H1 (cell line): ENCODE measurements at regions not wholly inside any gene's neighbourhood (a gene's known extent, or its start where the extent isn't known, plus 50 kb on each side); places are given as distances from the start of the nearest gene placed in this dataset.

Source experiments
- CTCF ChIA-PET: fragments of 300-600 bp; sonication (Branson Sonifier 250); formaldehyde crosslinking; loops from one replicate; lab custom pipeline; 2021; ENCODE audit not compliant: partially characterized antibody; lab: Charles Lee
- POLR2A ChIA-PET: fragments of 300-600 bp; sonication (Branson Sonifier 250); formaldehyde crosslinking; loops from one replicate; lab custom pipeline; 2021; ENCODE audit warnings: inconsistent platforms; ENCODE audit not compliant: partially characterized antibody; lab: Charles Lee
- DNase-seq, 2 experiments: peaks; one replicate each; pipeline versions ENCODE4 v3.0.0 to v3.0.0-alpha.2; 2010 to 2022; ENCODE audit warnings: low spot score in 2 of 2, low read depth in 1 of 2, mixed read lengths in 1 of 2
- FAIRE-seq: peaks from 2 replicates; lab custom pipeline; 2011; peaks lifted over from hg19 to GRCh38; lab: Jason Lieb, UNC
- H2AFZ ChIP-seq: 2 replicates; pipeline ENCODE4 v1.8.1; 2012; ENCODE audit warnings: low read length, inconsistent platforms
- H2AK5ac ChIP-seq: 2 replicates; pipeline ENCODE4 v1.6.1; 2013; ENCODE audit warnings: low read depth, low read length
- H2BK120ac ChIP-seq: replicated peaks from 2 replicates; pipeline ENCODE3; 2013; ENCODE audit warnings: low read depth, low read length, inconsistent platforms
- H2BK12ac ChIP-seq: 2 replicates; pipeline ENCODE4 v1.6.1; 2013; ENCODE audit warnings: low read depth, low read length
- H2BK15ac ChIP-seq: 2 replicates; pipeline ENCODE4 v1.6.1; 2013; ENCODE audit warnings: low read length
- H2BK20ac ChIP-seq: 2 replicates; pipeline ENCODE4 v1.6.1; 2013; ENCODE audit warnings: low read length
- H2BK5ac ChIP-seq: 2 replicates; pipeline ENCODE4 v1.6.1; 2013; ENCODE audit warnings: low read depth, low read length
- H3K14ac ChIP-seq: 2 replicates; pipeline ENCODE4 v1.6.1; 2013; ENCODE audit warnings: inconsistent platforms; ENCODE audit not compliant: insufficient read length
- H3K18ac ChIP-seq: 2 replicates; pipeline ENCODE4 v1.6.1; 2013; ENCODE audit warnings: low read length; ENCODE audit errors: extremely low read depth
- H3K23ac ChIP-seq: 2 replicates; pipeline ENCODE4 v1.6.1; 2013; ENCODE audit warnings: inconsistent platforms; ENCODE audit not compliant: insufficient read length
- H3K23me2 ChIP-seq: 2 replicates; pipeline ENCODE4 v1.6.1; 2013; ENCODE audit warnings: low read depth, low read length
- H3K27ac ChIP-seq: 2 replicates; pipeline ENCODE4 v1.6.1; 2011; ENCODE audit warnings: low read depth, low read length, inconsistent platforms
- H3K27me3 ChIP-seq, 4 experiments: replicated peaks in 1 of 4; 1 replicate in 1 of 4; 2 replicates in 3 of 4; pipeline versions ENCODE4 v1.6.1 to v1.8.1; 2011 to 2013; ENCODE audit warnings: low read length in 3 of 4, mild to moderate bottlenecking in 3 of 4, inconsistent platforms in 2 of 4, mixed read lengths in 2 of 4, moderate library complexity in 1 of 4; ENCODE audit not compliant: control insufficient read depth in 3 of 4, insufficient read depth in 3 of 4; ENCODE audit errors: extremely low read depth in 1 of 4
- H3K36me3 ChIP-seq, 4 experiments: 2 replicates each; pipeline versions ENCODE4 v1.6.1 to v1.8.1; 2011 to 2013; ENCODE audit warnings: mild to moderate bottlenecking in 4 of 4, low read length in 3 of 4, moderate library complexity in 2 of 4, control low read depth in 1 of 4, inconsistent platforms in 1 of 4; ENCODE audit not compliant: insufficient read depth in 4 of 4, control insufficient read depth in 2 of 4
- H3K4ac ChIP-seq: replicated peaks from 2 replicates; pipeline ENCODE3; 2013; ENCODE audit warnings: low read length, low read depth, mixed read lengths, inconsistent platforms; ENCODE audit not compliant: insufficient read length
- H3K4me1 ChIP-seq, 4 experiments: replicated peaks in 1 of 4; 1 replicate in 1 of 4; 2 replicates in 3 of 4; pipeline versions ENCODE4 v1.6.1 to v1.8.1; 2011 to 2013; ENCODE audit warnings: low read length in 3 of 4, inconsistent platforms in 2 of 4, mixed read lengths in 1 of 4; ENCODE audit not compliant: insufficient read depth in 4 of 4, control insufficient read depth in 3 of 4
- H3K4me2 ChIP-seq, 2 experiments: 2 replicates each; pipeline versions ENCODE4 v1.6.1 to v1.8.1; 2011 to 2013; ENCODE audit warnings: low read depth in 2 of 2, low read length in 2 of 2, control low read depth in 1 of 2, inconsistent platforms in 1 of 2, mild to moderate bottlenecking in 1 of 2; ENCODE audit not compliant: insufficient read depth in 1 of 2
- H3K4me3 ChIP-seq, 4 experiments: fragments of 200-600, 300-600 bp in 1 of 4; sonication (generic), shearing (Covaris generic), sonication (Bioruptor Twin) in 1 of 4; 2 replicates each; pipeline versions ENCODE4 v1.5.1 to v1.8.1; 2011 to 2016; ENCODE audit warnings: low read length in 4 of 4, low read depth in 3 of 4, control low read depth in 2 of 4, inconsistent platforms in 2 of 4, mild to moderate bottlenecking in 2 of 4, mixed read lengths in 1 of 4, moderate library complexity in 1 of 4; ENCODE audit not compliant: insufficient read depth in 2 of 4; ENCODE audit errors: extremely low read depth in 1 of 4
- H3K56ac ChIP-seq: replicated peaks from 2 replicates; pipeline ENCODE3; 2013; ENCODE audit warnings: low read depth, mild to moderate bottlenecking, mixed read lengths, low read length, inconsistent platforms; ENCODE audit not compliant: insufficient read length
- H3K79me1 ChIP-seq: 2 replicates; pipeline ENCODE4 v1.6.1; 2013; ENCODE audit warnings: low read depth, low read length, control low read depth
- H3K79me2 ChIP-seq, 2 experiments: 2 replicates each; pipeline versions ENCODE4 v1.6.1 to v1.8.1; 2012 to 2013; ENCODE audit warnings: low read length in 2 of 2, mild to moderate bottlenecking in 2 of 2, inconsistent platforms in 1 of 2; ENCODE audit not compliant: insufficient read depth in 2 of 2, control insufficient read depth in 1 of 2
- H3K9ac ChIP-seq, 4 experiments: replicated peaks in 1 of 4; 1 replicate in 1 of 4; 2 replicates in 3 of 4; pipeline versions ENCODE4 v1.6.1 to v1.8.1; 2011 to 2013; ENCODE audit warnings: low read depth in 3 of 4, low read length in 3 of 4, control low read depth in 2 of 4, mild to moderate bottlenecking in 2 of 4, moderate library complexity in 2 of 4, inconsistent platforms in 1 of 4; ENCODE audit errors: extremely low read depth in 1 of 4
- H3K9me3 ChIP-seq, 2 experiments: 2 replicates each; pipeline versions ENCODE4 v1.6.1 to v1.8.1; 2012 to 2013; ENCODE audit warnings: mild to moderate bottlenecking in 2 of 2, moderate library complexity in 2 of 2, control low read depth in 1 of 2, inconsistent platforms in 1 of 2, low read depth in 1 of 2, low read length in 1 of 2, mixed read lengths in 1 of 2; ENCODE audit not compliant: insufficient read depth in 2 of 2
- H4K20me1 ChIP-seq, 2 experiments: replicated peaks in 1 of 2; 2 replicates each; pipeline versions ENCODE3 to v1.8.1; 2011 to 2013; ENCODE audit warnings: inconsistent platforms in 2 of 2, low read length in 2 of 2, mild to moderate bottlenecking in 1 of 2; ENCODE audit not compliant: insufficient read depth in 2 of 2, control insufficient read depth in 1 of 2
- H4K5ac ChIP-seq: 2 replicates; pipeline ENCODE4 v1.6.1; 2013; ENCODE audit warnings: low read length, low read depth, mixed read lengths, inconsistent platforms; ENCODE audit not compliant: insufficient read length
- H4K8ac ChIP-seq: 2 replicates; pipeline ENCODE4 v1.8.0; 2013; ENCODE audit warnings: mild to moderate bottlenecking, moderate library complexity, low read length, inconsistent platforms; ENCODE audit not compliant: insufficient read depth; ENCODE audit errors: extremely low read depth
- H4K91ac ChIP-seq: replicated peaks from 2 replicates; pipeline ENCODE3; 2013; ENCODE audit warnings: low read length, mixed read lengths, inconsistent platforms; ENCODE audit not compliant: insufficient read length
- ATF3 ChIP-seq: IDR thresholded peaks from 2 replicates; pipeline ENCODE4 v1.6.1; 2011; ENCODE audit warnings: low read depth, mild to moderate bottlenecking, low read length; ENCODE audit not compliant: insufficient read depth
- KDM1A ChIP-seq: fragments of 200-600, 300-600 bp; sonication (generic); IDR thresholded peaks from 2 replicates; pipeline ENCODE4 v1.7.1; 2016; ENCODE audit warnings: mild to moderate bottlenecking, low read length, borderline replicate concordance
- POLR2AphosphoS5 ChIP-seq: IDR thresholded peaks from 2 replicates; pipeline ENCODE4 v1.6.1; 2011; ENCODE audit warnings: low read depth, low read length
- RAD21 ChIP-seq, 2 experiments: IDR thresholded peaks in 1 of 2; conservative IDR thresholded peaks in 1 of 2; 2 replicates each; pipeline ENCODE4 v1.6.1; 2011; ENCODE audit warnings: low read depth in 2 of 2, low read length in 2 of 2, improper control_type of control experiment in 1 of 2, inconsistent platforms in 1 of 2, mild to moderate bottlenecking in 1 of 2, moderate library complexity in 1 of 2
- SIN3A ChIP-seq, 2 experiments: IDR thresholded peaks in 1 of 2; conservative IDR thresholded peaks in 1 of 2; 2 replicates each; pipeline ENCODE4 v1.6.1; 2011 to 2012; ENCODE audit warnings: low read length in 2 of 2, improper control_type of control experiment in 1 of 2, low read depth in 1 of 2, mild to moderate bottlenecking in 1 of 2
- SP1 ChIP-seq: IDR thresholded peaks from 2 replicates; pipeline ENCODE4 v1.6.1; 2011; ENCODE audit warnings: low read depth, low read length
- SRF ChIP-seq: IDR thresholded peaks from 2 replicates; pipeline ENCODE4 v1.6.1; 2011; ENCODE audit warnings: mild to moderate bottlenecking, low read depth, low read length, moderate library complexity
- TEAD4 ChIP-seq: IDR thresholded peaks from 2 replicates; pipeline ENCODE4 v1.6.1; 2012; ENCODE audit warnings: low read depth, low read length, inconsistent platforms, mixed read lengths
- USF2 ChIP-seq: IDR thresholded peaks from 2 replicates; pipeline ENCODE4 v1.6.1; 2011; ENCODE audit warnings: low read length, improper control_type of control experiment
- WGBS, 2 experiments: shearing (Covaris generic) in 1 of 2; methylation state at CpG; one replicate each; pipeline versions ENCODE4 v1.1.6 to v1.1.7; 2013 to 2015; ENCODE audit warnings: low lambda C conversion rate in 2 of 2, mixed read lengths in 2 of 2, inconsistent platforms in 1 of 2, low coverage in 1 of 2, missing lambda C conversion rate in 1 of 2; ENCODE audit not compliant: insufficient replicate concordance in 2 of 2, insufficient coverage in 1 of 2, insufficient read length in 1 of 2; ENCODE audit errors: extremely low coverage in 1 of 2, missing lambda C conversion rate in 1 of 2; 5-methylcytosine and 5-hydroxymethylcytosine counted together

- no peak overlapping the region for H2BK120ac ChIP-seq
- DNase-seq: no peak
- H3K36me3 ChIP-seq: no peaks in the 10 kb centered on the region
- no peak overlapping the region for H3K4me2 ChIP-seq
- H3K4me3 ChIP-seq: no peak overlapping the region
- H2BK5ac ChIP-seq: no peak overlapping the region
- H3K27ac ChIP-seq: no peak overlapping the region
- H4K91ac ChIP-seq: no peak overlapping the region
- H3K9me3 ChIP-seq: no peaks in the 10 kb centered on the region
- no peak overlapping the region for H2AK5ac ChIP-seq
- TF ChIP-seq ATF3 (no peak), TEAD4 (no peak), KDM1A (no peak), POLR2AphosphoS5 (no peak), SRF (no peak), USF2 (no peak), SIN3A (conservative IDR thresholded peaks at IDR 0.05 in 1 of 2, IDR thresholded peaks at IDR 0.05 in 1 of 2; ENCODE audit: low read depth in 1 of 2, low read length in 2 of 2) (no peak), SP1 (no peak), RAD21 (IDR thresholded peaks at IDR 0.05 in 1 of 2, conservative IDR thresholded peaks at IDR 0.05 in 1 of 2; ENCODE audit: low read depth in 2 of 2, low read length in 2 of 2) (no peak)
- no peaks in the 10 kb centered on the region for H3K4me1 ChIP-seq
- H3K23ac ChIP-seq: no peak overlapping the region
- no peak overlapping the region for H2BK20ac ChIP-seq
- FAIRE-seq: no peak
- no peak overlapping the region for H3K14ac ChIP-seq
- no peaks in the 10 kb centered on the region for H3K23me2 ChIP-seq
- ChIA-PET CTCF (interaction anchor here (0.8 to 1.1 kb wide), 2 partner anchors 15 to 16 kb away, joined by 3 read pairs; no protein-coding TSS in a partner anchor), POLR2A (no interaction called here)
- H3K56ac ChIP-seq: no peak overlapping the region
- H3K79me2 ChIP-seq: no peaks in the 10 kb centered on the region
- H3K79me1 ChIP-seq: no peaks in the 10 kb centered on the region
- H4K8ac ChIP-seq: no peak overlapping the region
- WGBS, 2 experiments: 100% methylated on average over 4 of the region's 4 CpGs; no CpG with 5 or more reads in 1 of the 2 experiments
- H2AFZ ChIP-seq: no peak overlapping the region
- no peak overlapping the region for H2BK12ac ChIP-seq
- H2BK15ac ChIP-seq: no peak overlapping the region
- H3K4ac ChIP-seq: no peak overlapping the region
- H3K9ac ChIP-seq: no peak overlapping the region
- H4K5ac ChIP-seq: no peak overlapping the region
- no peaks in the 10 kb centered on the region for H4K20me1 ChIP-seq
- no peak overlapping the region for H3K18ac ChIP-seq
- H3K27me3 ChIP-seq: no peaks in the 10 kb centered on the region
Measured at GRCh38 chrX:11952176-11952720, 186.0 kb upstream of the FRMPD4 start.
